ENCODE measurements at regions not wholly inside any gene's neighbourhood (a gene's known extent, or its start where the extent isn't known, plus 50 kb on each side); places are given as distances from the start of the nearest gene placed in this dataset.
"Not testable (repeated sequence)": the region's sequence is repeated elsewhere in the genome, so short reads cannot be mapped to it uniquely, and the experiment has no call there.

GRCh38 chr9:104195142-104195541, 101.0 kb downstream of the SMC2 start:
- POLR2A ChIA-PET; CTCF ChIA-PET; H3K4me1 ChIP-seq (ENCODE audit: control insufficient read depth in 2 of 2, insufficient read depth in 2 of 2, low read length in 2 of 2); H3K4me3 ChIP-seq (ENCODE audit: low read length); DNase-seq; H3K27ac Mint-ChIP-seq; H3K36me3 Mint-ChIP-seq; H3K4me1 Mint-ChIP-seq; H3K27ac ChIP-seq (ENCODE audit: low read depth, low read length); H3K9me3 Mint-ChIP-seq; H3K4me3 Mint-ChIP-seq; H3K36me3 ChIP-seq (ENCODE audit: control insufficient read depth in 2 of 3, insufficient read depth in 3 of 3, low read length in 3 of 3); H3K9me3 ChIP-seq (ENCODE audit: control insufficient read depth in 2 of 3, low read length in 3 of 3); intact Hi-C loops (cut with micrococcal nuclease); ATAC-seq; H3K27me3 ChIP-seq (ENCODE audit: control insufficient read depth in 2 of 2, insufficient read depth in 2 of 2, low read length in 2 of 2): not testable (repeated sequence)
- H3K27me3 Mint-ChIP-seq, result peaks cover 0 to 36% (median 18%) of the 10 kb centered on the region in 5 donors

GRCh38 chr9:104200456-104200994, 106.4 kb downstream of the SMC2 start:
- ChIA-PET CTCF (interaction anchor here (0.6 kb wide), 1 partner anchor 30 kb away, joined by 3 read pairs; no protein-coding TSS in a partner anchor), POLR2A (no interaction called here)
- intact Hi-C loops (cut with micrococcal nuclease), result no loop called here
- DNase-seq, result no peak
- Mint-ChIP-seq H3K27me3 (peaks cover 0 to 13% (median 7%) of the 10 kb centered on the region in 5 donors), H3K4me3 (no peak overlapping the region), H3K9me3 (peaks cover 0 to 4% (median 0%) of the 10 kb centered on the region in 11 donors), H3K36me3 (no peaks in the 10 kb centered on the region), H3K4me1 (no peaks in the 10 kb centered on the region), H3K27ac (no peak overlapping the region)
- no peak overlapping the region for H3K4me3 ChIP-seq (ENCODE audit: low read length)
- ATAC-seq, result peak; percentile 12
- no peaks in the 10 kb centered on the region for H3K9me3 ChIP-seq (ENCODE audit: control insufficient read depth in 2 of 3, low read length in 3 of 3)
- H3K36me3 ChIP-seq (ENCODE audit: control insufficient read depth in 2 of 3, insufficient read depth in 3 of 3, low read length in 3 of 3), result no peaks in the 10 kb centered on the region
- H3K27me3 ChIP-seq (ENCODE audit: control insufficient read depth in 2 of 2, insufficient read depth in 2 of 2, low read length in 2 of 2), result no peaks in the 10 kb centered on the region
- H3K27ac ChIP-seq (ENCODE audit: low read depth, low read length), result no peak overlapping the region
- H3K4me1 ChIP-seq (ENCODE audit: control insufficient read depth in 2 of 2, insufficient read depth in 2 of 2, low read length in 2 of 2), result no peaks in the 10 kb centered on the region

- Histone ChIP-seq H3K36me3 (ENCODE audit: control insufficient read depth in 2 of 3, insufficient read depth in 3 of 3, low read length in 3 of 3) (no peaks in the 10 kb centered on the region), H3K27ac (ENCODE audit: low read depth, low read length) (no peak overlapping the region), H3K9me3 (ENCODE audit: control insufficient read depth in 2 of 3, low read length in 3 of 3) (no peaks in the 10 kb centered on the region), H3K4me3 (ENCODE audit: low read length) (no peak overlapping the region), H3K4me1 (ENCODE audit: control insufficient read depth in 2 of 2, insufficient read depth in 2 of 2, low read length in 2 of 2) (no peaks in the 10 kb centered on the region), H3K27me3 (ENCODE audit: control insufficient read depth in 2 of 2, insufficient read depth in 2 of 2, low read length in 2 of 2) (no peaks in the 10 kb centered on the region)
- Mint-ChIP-seq H3K4me3 (no peak overlapping the region), H3K27ac (no peak overlapping the region), H3K36me3 (no peaks in the 10 kb centered on the region), H3K27me3 (peaks cover 0 to 8% (median 0%) of the 10 kb centered on the region in 5 donors), H3K9me3 (peaks cover 0 to 10% (median 0%) of the 10 kb centered on the region in 11 donors), H3K4me1 (no peaks in the 10 kb centered on the region)
- ChIA-PET POLR2A (no interaction called here), CTCF (no interaction called here)
- ATAC-seq, result no peak
- intact Hi-C loops (cut with micrococcal nuclease), result no loop called here
- no peak for DNase-seq
Measured at GRCh38 chr9:104206766-104207165, 112.7 kb downstream of the SMC2 start.

- no peak for DNase-seq
- Histone ChIP-seq H3K27ac (ENCODE audit: low read depth, low read length) (no peak overlapping the region), H3K9me3 (ENCODE audit: control insufficient read depth in 2 of 3, low read length in 3 of 3) (no peaks in the 10 kb centered on the region), H3K4me1 (ENCODE audit: control insufficient read depth in 2 of 2, insufficient read depth in 2 of 2, low read length in 2 of 2) (no peaks in the 10 kb centered on the region), H3K27me3 (ENCODE audit: control insufficient read depth in 2 of 2, insufficient read depth in 2 of 2, low read length in 2 of 2) (no peaks in the 10 kb centered on the region), H3K4me3 (ENCODE audit: low read length) (no peak overlapping the region), H3K36me3 (ENCODE audit: control insufficient read depth in 2 of 3, insufficient read depth in 3 of 3, low read length in 3 of 3) (no peaks in the 10 kb centered on the region)
- Mint-ChIP-seq H3K4me1 (no peaks in the 10 kb centered on the region), H3K27ac (no peak overlapping the region), H3K9me3 (peaks cover 0 to 14% (median 5%) of the 10 kb centered on the region in 11 donors), H3K27me3 (peaks cover 0 to 8% (median 0%) of the 10 kb centered on the region in 5 donors), H3K4me3 (no peak overlapping the region), H3K36me3 (no peaks in the 10 kb centered on the region)
- intact Hi-C loops (cut with micrococcal nuclease), result no loop called here
- CTCF ChIA-PET, result no interaction called here
- POLR2A ChIA-PET, result no interaction called here
- ATAC-seq, result no peak
Measured at GRCh38 chr9:104209387-104209786, 115.3 kb downstream of the SMC2 start.

GRCh38 chr9:104227108-104227507, 133.0 kb downstream of the SMC2 start:
- no peaks in the 10 kb centered on the region for H3K4me1 Mint-ChIP-seq
- no peak overlapping the region for H3K27ac ChIP-seq (ENCODE audit: low read depth, low read length)
- H3K36me3 Mint-ChIP-seq, result no peaks in the 10 kb centered on the region
- no peak overlapping the region for H3K4me3 ChIP-seq (ENCODE audit: low read length)
- no peaks in the 10 kb centered on the region for H3K36me3 ChIP-seq (ENCODE audit: control insufficient read depth in 2 of 3, insufficient read depth in 3 of 3, low read length in 3 of 3)
- no peak overlapping the region for H3K4me3 Mint-ChIP-seq
- ATAC-seq (no peak), DNase-seq (no peak)
- H3K4me1 ChIP-seq (ENCODE audit: control insufficient read depth in 2 of 2, insufficient read depth in 2 of 2, low read length in 2 of 2), result no peaks in the 10 kb centered on the region
- H3K9me3 ChIP-seq (ENCODE audit: control insufficient read depth in 2 of 3, low read length in 3 of 3), result no peaks in the 10 kb centered on the region
- no peaks in the 10 kb centered on the region for H3K27me3 ChIP-seq (ENCODE audit: control insufficient read depth in 2 of 2, insufficient read depth in 2 of 2, low read length in 2 of 2)
- H3K9me3 Mint-ChIP-seq, result no peaks in the 10 kb centered on the region
- H3K27ac Mint-ChIP-seq, result no peak overlapping the region
- intact Hi-C loops (cut with micrococcal nuclease), result no loop called here
- POLR2A ChIA-PET, result no interaction called here
- peaks cover 0 to 3% (median 0%) of the 10 kb centered on the region in 5 donors for H3K27me3 Mint-ChIP-seq
- CTCF ChIA-PET, result no interaction called here

GRCh38 chr9:104232781-104233341, 138.8 kb downstream of the SMC2 start:
- no peaks in the 10 kb centered on the region for H3K9me3 ChIP-seq (ENCODE audit: control insufficient read depth in 2 of 3, low read length in 3 of 3)
- no peak overlapping the region for H3K27ac Mint-ChIP-seq
- no peaks in the 10 kb centered on the region for H3K4me1 ChIP-seq (ENCODE audit: control insufficient read depth in 2 of 2, insufficient read depth in 2 of 2, low read length in 2 of 2)
- no peak overlapping the region for H3K27ac ChIP-seq (ENCODE audit: low read depth, low read length)
- H3K36me3 ChIP-seq (ENCODE audit: control insufficient read depth in 2 of 3, insufficient read depth in 3 of 3, low read length in 3 of 3), result no peaks in the 10 kb centered on the region
- no peak overlapping the region for H3K4me3 ChIP-seq (ENCODE audit: low read length)
- no peak for DNase-seq
- no peaks in the 10 kb centered on the region for H3K27me3 ChIP-seq (ENCODE audit: control insufficient read depth in 2 of 2, insufficient read depth in 2 of 2, low read length in 2 of 2)
- CTCF ChIA-PET, result no interaction called here
- POLR2A ChIA-PET, result no interaction called here
- H3K4me3 Mint-ChIP-seq, result no peak overlapping the region
- no peaks in the 10 kb centered on the region for H3K4me1 Mint-ChIP-seq
- H3K36me3 Mint-ChIP-seq, result no peaks in the 10 kb centered on the region
- intact Hi-C loops (cut with micrococcal nuclease), result no loop called here
- H3K27me3 Mint-ChIP-seq, result no peaks in the 10 kb centered on the region
- no peak for ATAC-seq
- peaks cover 0 to 8% (median 2%) of the 10 kb centered on the region in 11 donors for H3K9me3 Mint-ChIP-seq

GRCh38 chr9:104233366-104233765, 139.3 kb downstream of the SMC2 start:
- ChIA-PET CTCF (no interaction called here), POLR2A (no interaction called here)
- intact Hi-C loops (cut with micrococcal nuclease), result no loop called here
- H3K4me3 Mint-ChIP-seq, result no peak overlapping the region
- Histone ChIP-seq H3K9me3 (ENCODE audit: control insufficient read depth in 2 of 3, low read length in 3 of 3) (no peaks in the 10 kb centered on the region), H3K4me3 (ENCODE audit: low read length) (no peak overlapping the region), H3K4me1 (ENCODE audit: control insufficient read depth in 2 of 2, insufficient read depth in 2 of 2, low read length in 2 of 2) (no peaks in the 10 kb centered on the region), H3K27ac (ENCODE audit: low read depth, low read length) (no peak overlapping the region), H3K27me3 (ENCODE audit: control insufficient read depth in 2 of 2, insufficient read depth in 2 of 2, low read length in 2 of 2) (no peaks in the 10 kb centered on the region), H3K36me3 (ENCODE audit: control insufficient read depth in 2 of 3, insufficient read depth in 3 of 3, low read length in 3 of 3) (no peaks in the 10 kb centered on the region)
- H3K9me3 Mint-ChIP-seq, result peaks cover 0 to 8% (median 2%) of the 10 kb centered on the region in 11 donors
- H3K27me3 Mint-ChIP-seq, result no peaks in the 10 kb centered on the region
- ATAC-seq, result no peak
- no peak overlapping the region for H3K27ac Mint-ChIP-seq
- no peaks in the 10 kb centered on the region for H3K36me3 Mint-ChIP-seq
- no peaks in the 10 kb centered on the region for H3K4me1 Mint-ChIP-seq
- no peak for DNase-seq
